Kidney epithelial cell (primary cell): ENCODE measurements at regions not wholly inside any gene's neighbourhood (a gene's known extent, or its start where the extent isn't known, plus 50 kb on each side); places are given as distances from the start of the nearest gene placed in this dataset.

Experiments
- DNase-seq: peaks from one replicate; pipeline ENCODE4 v3.0.0-alpha.2; 2010; ENCODE audit warnings: low read depth
- H3K27me3 ChIP-seq: 2 replicates; pipeline ENCODE4 v1.6.0; 2011; ENCODE audit warnings: low read length; ENCODE audit not compliant: control insufficient read depth, insufficient read depth
- H3K36me3 ChIP-seq: 2 replicates; pipeline ENCODE4 v1.5.1; 2011; ENCODE audit warnings: low read length; ENCODE audit not compliant: control insufficient read depth, insufficient read depth
- H3K4me3 ChIP-seq: 2 replicates; pipeline ENCODE4 v1.5.1; 2011; ENCODE audit warnings: low read depth, mild to moderate bottlenecking, control low read depth, low read length
- CTCF ChIP-seq: IDR thresholded peaks from 2 replicates; pipeline ENCODE4 v1.5.1; 2011; ENCODE audit warnings: mild to moderate bottlenecking, moderate library complexity, low read length, control low read depth, inconsistent platforms; ENCODE audit not compliant: insufficient read depth, poor library complexity, severe bottlenecking

GRCh38 chr11:39462506-39462905 is 1996.9 kb downstream of the LRRC4C start:
- Histone ChIP-seq H3K36me3 (no peaks in the 10 kb centered on the region), H3K27me3 (no peaks in the 10 kb centered on the region), H3K4me3 (no peak overlapping the region)
- no peak for TF ChIP-seq CTCF
- no peak for DNase-seq

DNA sequence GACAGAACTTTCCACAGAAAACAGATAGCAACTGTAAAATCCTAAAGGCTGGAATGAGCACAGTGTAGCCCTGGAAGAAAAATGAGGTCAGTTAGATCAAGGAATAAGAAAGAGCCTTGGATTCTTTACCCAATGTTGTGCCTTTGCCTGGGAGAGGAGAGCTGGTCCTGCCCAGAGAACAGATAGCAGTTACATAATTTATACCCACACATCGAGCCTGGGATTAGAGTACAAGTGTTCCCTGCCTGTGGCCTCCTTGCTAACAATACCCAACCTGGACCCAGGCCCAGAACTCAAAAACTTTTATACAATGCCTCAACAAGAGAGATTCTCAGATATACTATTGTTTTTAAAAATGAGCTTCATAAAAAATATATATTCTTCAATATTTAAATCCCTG is 1998.4 kb downstream of the LRRC4C start:
- Histone ChIP-seq H3K4me3 (no peak overlapping the region), H3K27me3 (no peaks in the 10 kb centered on the region), H3K36me3 (no peaks in the 10 kb centered on the region)
- TF ChIP-seq CTCF = no peak
- no peak for DNase-seq

- Histone ChIP-seq H3K27me3 (no peaks in the 10 kb centered on the region), H3K36me3 (no peaks in the 10 kb centered on the region), H3K4me3 (no peak overlapping the region)
- DNase-seq = no peak
- TF ChIP-seq CTCF = no peak
Observed at GRCh38 chr11:39459606-39460005, 1999.8 kb downstream of the LRRC4C start.

DNA sequence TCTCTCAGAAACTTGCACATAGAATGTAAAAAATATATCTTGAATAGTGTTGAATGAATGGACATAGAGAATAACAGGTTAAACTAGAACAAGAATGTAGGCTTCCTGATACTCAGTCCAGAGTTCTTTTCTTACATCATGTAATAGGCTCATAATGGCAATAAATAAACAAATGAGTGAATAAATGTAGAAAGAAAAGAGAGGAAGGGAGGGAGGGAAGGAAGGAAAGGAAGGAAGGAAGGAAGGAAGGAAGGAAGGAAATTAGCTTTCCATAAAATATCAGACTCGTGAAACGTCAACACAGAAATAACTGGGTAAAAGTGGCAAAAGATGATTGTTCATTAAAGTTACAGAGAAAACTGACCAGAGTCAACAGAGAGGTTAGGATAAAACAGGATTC is 2001.0 kb downstream of the LRRC4C start:
- Histone ChIP-seq H3K4me3 (no peak overlapping the region), H3K36me3 (no peaks in the 10 kb centered on the region), H3K27me3 (no peaks in the 10 kb centered on the region)
- DNase-seq = no peak
- no peak for TF ChIP-seq CTCF

DNA sequence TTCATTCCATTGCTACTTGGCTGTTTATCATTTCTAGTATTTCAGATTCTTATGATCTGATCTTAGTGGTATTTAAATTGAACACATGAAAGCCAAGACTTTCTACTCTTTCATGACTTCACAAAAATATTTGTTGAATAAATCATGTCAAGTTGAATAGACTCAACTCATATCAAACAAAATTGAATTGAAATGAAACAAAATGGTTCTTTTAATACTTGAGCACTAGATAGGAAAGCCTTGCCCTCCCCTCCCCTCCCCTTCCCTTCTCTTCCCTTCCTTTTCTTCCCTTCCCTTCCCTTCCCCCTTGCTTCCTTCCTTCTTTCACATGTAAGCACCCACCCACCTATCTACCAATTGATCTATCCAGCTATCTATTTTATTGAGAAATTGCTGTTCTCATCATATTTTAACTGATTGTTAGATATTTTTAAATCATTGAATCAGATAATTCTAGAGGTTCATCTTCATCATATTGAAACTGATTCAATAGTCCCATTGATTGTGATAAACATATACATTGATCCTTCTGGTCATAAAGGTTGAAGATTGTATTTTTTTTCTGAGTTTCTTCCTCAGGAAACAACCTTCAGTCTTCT is 2015.9 kb downstream of the LRRC4C start:
- H3K36me3 ChIP-seq = no peaks in the 10 kb centered on the region
- DNase-seq = no peak
- TF ChIP-seq CTCF = no peak
- H3K4me3 ChIP-seq = no peak overlapping the region
- H3K27me3 ChIP-seq = no peaks in the 10 kb centered on the region

GRCh38 chr11:39442177-39442576 is 2017.3 kb downstream of the LRRC4C start:
- no peak for TF ChIP-seq CTCF
- H3K36me3 ChIP-seq = no peaks in the 10 kb centered on the region
- no peak overlapping the region for H3K4me3 ChIP-seq
- H3K27me3 ChIP-seq = no peaks in the 10 kb centered on the region
- DNase-seq = no peak
